Fibroblast of skin of scalp (primary cell): ENCODE measurements at regions not wholly inside any gene's neighbourhood (a gene's known extent, or its start where the extent isn't known, plus 50 kb on each side); places are given as distances from the start of the nearest gene placed in this dataset.
A peak's percentile ranks its signal among the peaks of the same experiment; 100 is the strongest.

Source experiments
- DNase-seq: peaks from one replicate; pipeline ENCODE4 v3.0.0-alpha.2; 2013

- DNase-seq = no peak
These were observed 475.9 kb downstream of the PTPRU start for GRCh38 chr1:29712284-29712651.

- peak; percentile 71 for DNase-seq
These were observed 475.4 kb downstream of the PTPRU start for GRCh38 chr1:29711582-29712283.

- peak; percentile 63 for DNase-seq
These were observed 473.5 kb downstream of the PTPRU start for GRCh38 chr1:29709704-29710280.

- DNase-seq = peak; percentile 85
These were observed 472.7 kb downstream of the PTPRU start for GRCh38 chr1:29708796-29709703.

- DNase-seq = peak; percentile 43
These were observed 472.1 kb downstream of the PTPRU start for GRCh38 chr1:29708381-29708780.

GRCh38 chr1:29707796-29708195, 471.5 kb downstream of the PTPRU start:
- no peak for DNase-seq

- DNase-seq = peak; percentile 68
These were observed 470.6 kb downstream of the PTPRU start for GRCh38 chr1:29706936-29707335.

GRCh38 chr1:29704430-29704829, 468.1 kb downstream of the PTPRU start:
- no peak for DNase-seq

GRCh38 chr1:29703596-29704370, 467.5 kb downstream of the PTPRU start:
- DNase-seq = peak; percentile 42

GRCh38 chr1:29700491-29700890, 464.2 kb downstream of the PTPRU start:
- DNase-seq = no peak

- no peak for DNase-seq
These were observed 462.3 kb downstream of the PTPRU start for GRCh38 chr1:29698626-29699025.

GRCh38 chr1:29698033-29698432, 461.7 kb downstream of the PTPRU start:
- peak; percentile 80 for DNase-seq

- no peak for DNase-seq
These were observed 461.1 kb downstream of the PTPRU start for GRCh38 chr1:29697391-29697780.

- no peak for DNase-seq
These were observed 460.5 kb downstream of the PTPRU start for GRCh38 chr1:29696656-29697390.

GRCh38 chr1:29695803-29696202, 459.5 kb downstream of the PTPRU start:
- no peak for DNase-seq

- no peak for DNase-seq
These were observed 458.7 kb downstream of the PTPRU start for GRCh38 chr1:29695036-29695435.

- no peak for DNase-seq
These were observed 455.2 kb downstream of the PTPRU start for GRCh38 chr1:29691499-29691898.

- DNase-seq = no peak
These were observed 453.8 kb downstream of the PTPRU start for GRCh38 chr1:29690156-29690555.

GRCh38 chr1:29689372-29690030, 453.2 kb downstream of the PTPRU start:
- DNase-seq = no peak

- peak; percentile 81 for DNase-seq
These were observed 452.4 kb downstream of the PTPRU start for GRCh38 chr1:29688471-29689365.
